ENCODE measurements at regions not wholly inside any gene's neighbourhood (a gene's known extent, or its start where the extent isn't known, plus 50 kb on each side); places are given as distances from the start of the nearest gene placed in this dataset.

DNA sequence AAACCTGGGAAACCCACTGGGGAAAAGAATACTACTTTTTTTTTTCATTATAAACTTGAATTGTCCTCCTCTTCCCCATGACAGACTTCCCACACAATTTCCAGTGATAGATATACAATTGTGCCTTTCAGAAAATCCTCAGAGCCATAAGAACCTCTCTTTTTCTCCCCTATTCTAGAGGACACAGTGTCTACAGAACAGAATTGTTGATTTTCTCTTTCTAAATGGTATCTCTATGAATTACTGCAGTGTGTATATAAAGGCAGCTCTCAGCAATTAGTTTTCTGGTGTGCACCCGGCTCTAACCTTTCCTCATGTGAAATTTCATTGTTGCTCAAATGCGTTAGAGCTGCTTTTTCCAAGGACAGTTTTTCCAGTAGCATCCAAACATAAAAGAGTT is 430.1 kb downstream of the TUSC7 start:
- Histone ChIP-seq H3K9me3 (ENCODE audit: control insufficient read depth, low read length) (no peaks in the 10 kb centered on the region), H3K4me1 (no peaks in the 10 kb centered on the region), H3K79me2 (no peaks in the 10 kb centered on the region), H3K9ac (no peak overlapping the region), H3K36me3 (ENCODE audit: control insufficient read depth, insufficient read depth, low read length) (no peaks in the 10 kb centered on the region), H3K27me3 (ENCODE audit: control insufficient read depth, insufficient read depth, low read length) (no peaks in the 10 kb centered on the region), H2AFZ (no peak overlapping the region), H3K4me3 (ENCODE audit: low read depth, low read length) (no peak overlapping the region), H3K27ac (no peak overlapping the region), H3K4me2 (ENCODE audit: low read length) (no peak overlapping the region)
- TF ChIP-seq, protein P1, sequence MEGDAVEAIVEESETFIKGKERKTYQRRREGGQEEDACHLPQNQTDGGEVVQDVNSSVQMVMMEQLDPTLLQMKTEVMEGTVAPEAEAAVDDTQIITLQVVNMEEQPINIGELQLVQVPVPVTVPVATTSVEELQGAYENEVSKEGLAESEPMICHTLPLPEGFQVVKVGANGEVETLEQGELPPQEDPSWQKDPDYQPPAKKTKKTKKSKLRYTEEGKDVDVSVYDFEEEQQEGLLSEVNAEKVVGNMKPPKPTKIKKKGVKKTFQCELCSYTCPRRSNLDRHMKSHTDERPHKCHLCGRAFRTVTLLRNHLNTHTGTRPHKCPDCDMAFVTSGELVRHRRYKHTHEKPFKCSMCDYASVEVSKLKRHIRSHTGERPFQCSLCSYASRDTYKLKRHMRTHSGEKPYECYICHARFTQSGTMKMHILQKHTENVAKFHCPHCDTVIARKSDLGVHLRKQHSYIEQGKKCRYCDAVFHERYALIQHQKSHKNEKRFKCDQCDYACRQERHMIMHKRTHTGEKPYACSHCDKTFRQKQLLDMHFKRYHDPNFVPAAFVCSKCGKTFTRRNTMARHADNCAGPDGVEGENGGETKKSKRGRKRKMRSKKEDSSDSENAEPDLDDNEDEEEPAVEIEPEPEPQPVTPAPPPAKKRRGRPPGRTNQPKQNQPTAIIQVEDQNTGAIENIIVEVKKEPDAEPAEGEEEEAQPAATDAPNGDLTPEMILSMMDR (IDR thresholded peaks at IDR 0.05): no peak

DNA sequence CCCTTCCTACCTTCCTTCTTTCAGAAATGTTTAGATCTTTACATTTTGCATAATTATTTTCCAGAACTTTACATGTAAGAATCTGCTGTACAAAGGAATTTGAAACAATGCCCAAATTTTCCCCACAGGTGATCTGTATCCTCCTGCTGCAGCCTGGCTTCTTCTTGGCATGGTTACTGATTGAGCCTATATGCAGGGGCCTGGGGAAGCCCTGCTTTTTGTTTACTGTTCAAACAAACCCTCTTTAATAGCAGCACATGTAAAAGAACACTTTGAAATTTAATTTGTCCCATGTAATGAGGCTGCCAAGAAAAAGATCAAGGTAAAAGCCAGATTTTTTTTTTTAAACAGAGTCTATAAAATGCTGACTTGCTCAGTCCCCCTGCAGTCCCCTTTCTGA is 432.2 kb downstream of the TUSC7 start:
- Histone ChIP-seq H3K79me2 (no peaks in the 10 kb centered on the region), H3K36me3 (ENCODE audit: control insufficient read depth, insufficient read depth, low read length) (no peaks in the 10 kb centered on the region), H3K27ac (no peak overlapping the region), H3K9ac (no peak overlapping the region), H2AFZ (no peak overlapping the region), H3K4me1 (no peaks in the 10 kb centered on the region), H3K27me3 (ENCODE audit: control insufficient read depth, insufficient read depth, low read length) (no peaks in the 10 kb centered on the region), H3K4me2 (ENCODE audit: low read length) (no peak overlapping the region), H3K9me3 (ENCODE audit: control insufficient read depth, low read length) (no peaks in the 10 kb centered on the region), H3K4me3 (ENCODE audit: low read depth, low read length) (no peak overlapping the region)
- TF ChIP-seq, protein P1 (IDR thresholded peaks at IDR 0.05): no peak

DNA sequence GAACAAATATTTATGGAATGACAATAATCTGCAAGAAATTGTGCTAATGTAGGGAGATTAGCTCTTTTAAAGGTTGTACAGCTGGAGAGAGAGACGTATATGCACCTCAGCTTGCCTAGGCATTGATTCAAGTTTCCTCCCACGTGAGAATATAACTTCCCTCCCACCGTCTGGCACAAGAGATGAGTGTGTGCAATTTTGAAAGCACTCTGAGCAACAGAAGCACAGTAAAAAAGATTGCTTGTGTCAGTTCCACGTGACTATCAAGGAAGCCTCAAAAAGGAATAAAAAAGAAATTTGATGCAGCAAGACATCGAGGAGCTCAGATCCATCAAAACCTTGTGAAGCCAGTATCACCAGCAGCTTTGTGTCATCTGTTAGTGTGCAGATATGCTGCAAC is 435.3 kb downstream of the TUSC7 start:
- TF ChIP-seq, protein P1 (IDR thresholded peaks at IDR 0.05): no peak
- Histone ChIP-seq H3K36me3 (ENCODE audit: control insufficient read depth, insufficient read depth, low read length) (no peaks in the 10 kb centered on the region), H3K4me1 (no peaks in the 10 kb centered on the region), H2AFZ (no peak overlapping the region), H3K27ac (no peak overlapping the region), H3K9ac (no peak overlapping the region), H3K4me2 (ENCODE audit: low read length) (no peak overlapping the region), H3K4me3 (ENCODE audit: low read depth, low read length) (no peak overlapping the region), H3K79me2 (no peaks in the 10 kb centered on the region), H3K9me3 (ENCODE audit: control insufficient read depth, low read length) (no peaks in the 10 kb centered on the region), H3K27me3 (ENCODE audit: control insufficient read depth, insufficient read depth, low read length) (no peaks in the 10 kb centered on the region)

DNA sequence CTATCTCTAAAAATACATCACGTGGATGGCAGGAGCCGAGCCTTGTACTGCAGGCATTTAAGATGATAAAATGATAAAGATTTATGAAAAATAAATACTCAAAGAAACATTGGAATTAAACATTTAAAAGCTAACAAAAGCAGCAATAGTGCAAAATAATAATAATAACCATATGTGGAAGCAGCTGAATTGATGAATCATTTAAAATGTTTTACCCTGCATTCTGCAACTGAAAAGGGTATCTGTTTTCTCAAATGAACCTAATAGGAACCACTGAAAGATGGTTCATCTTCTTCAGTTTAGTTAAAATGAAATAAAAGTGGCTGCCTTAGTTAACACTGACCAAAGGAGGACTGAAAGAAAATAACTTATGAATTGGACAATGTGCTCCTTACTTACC is 436.1 kb downstream of the TUSC7 start:
- Histone ChIP-seq H2AFZ (no peak overlapping the region), H3K79me2 (no peaks in the 10 kb centered on the region), H3K27me3 (ENCODE audit: control insufficient read depth, insufficient read depth, low read length) (no peaks in the 10 kb centered on the region), H3K4me2 (ENCODE audit: low read length) (no peak overlapping the region), H3K27ac (no peak overlapping the region), H3K36me3 (ENCODE audit: control insufficient read depth, insufficient read depth, low read length) (no peaks in the 10 kb centered on the region), H3K4me3 (ENCODE audit: low read depth, low read length) (no peak overlapping the region), H3K9ac (no peak overlapping the region), H3K4me1 (no peaks in the 10 kb centered on the region), H3K9me3 (ENCODE audit: control insufficient read depth, low read length) (no peaks in the 10 kb centered on the region)
- TF ChIP-seq, protein P1 (IDR thresholded peaks at IDR 0.05): no peak

DNA sequence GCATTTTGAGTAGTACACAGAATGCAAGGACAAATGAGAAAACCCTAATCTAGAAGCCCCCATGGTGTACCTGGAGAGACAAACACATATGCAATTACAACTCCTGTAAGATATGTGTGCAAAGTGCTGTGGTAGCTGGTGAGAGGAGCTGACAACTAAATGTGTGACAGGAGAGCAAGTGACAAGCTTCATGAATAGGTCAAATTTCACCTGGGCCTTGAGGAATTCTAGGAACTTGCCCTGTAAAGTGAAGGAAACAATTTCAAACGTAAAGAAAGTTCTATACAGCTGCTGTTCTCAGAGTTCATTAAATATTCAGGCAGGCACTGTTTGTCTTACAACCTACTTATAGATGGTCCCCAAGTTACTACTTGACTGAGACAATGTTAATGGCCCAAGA is 437.0 kb downstream of the TUSC7 start:
- no peak overlapping the region for H3K27ac ChIP-seq
- no peaks in the 10 kb centered on the region for H3K27me3 ChIP-seq (ENCODE audit: control insufficient read depth, insufficient read depth, low read length)
- H2AFZ ChIP-seq: no peak overlapping the region
- H3K4me2 ChIP-seq (ENCODE audit: low read length): no peak overlapping the region
- TF ChIP-seq, protein P1 (IDR thresholded peaks at IDR 0.05): no peak
- no peak overlapping the region for H3K9ac ChIP-seq
- H3K4me1 ChIP-seq: no peaks in the 10 kb centered on the region
- H3K36me3 ChIP-seq (ENCODE audit: control insufficient read depth, insufficient read depth, low read length): no peaks in the 10 kb centered on the region
- no peaks in the 10 kb centered on the region for H3K79me2 ChIP-seq
- no peaks in the 10 kb centered on the region for H3K9me3 ChIP-seq (ENCODE audit: control insufficient read depth, low read length)
- no peak overlapping the region for H3K4me3 ChIP-seq (ENCODE audit: low read depth, low read length)

Measured in parathyroid adenoma (tissue), 2 donors.